NOMO-1 treated with DMSO at 0.1 percent for 48 hours (cell line): ENCODE measurements at regions not wholly inside any gene's neighbourhood (a gene's known extent, or its start where the extent isn't known, plus 50 kb on each side); places are given as distances from the start of the nearest gene placed in this dataset.

ENCODE experiments used
- DNase-seq: peaks from one replicate; lab custom pipeline; 2025; ENCODE audit not compliant: unreplicated experiment; lab: John Stamatoyannopoulos, UW

DNA sequence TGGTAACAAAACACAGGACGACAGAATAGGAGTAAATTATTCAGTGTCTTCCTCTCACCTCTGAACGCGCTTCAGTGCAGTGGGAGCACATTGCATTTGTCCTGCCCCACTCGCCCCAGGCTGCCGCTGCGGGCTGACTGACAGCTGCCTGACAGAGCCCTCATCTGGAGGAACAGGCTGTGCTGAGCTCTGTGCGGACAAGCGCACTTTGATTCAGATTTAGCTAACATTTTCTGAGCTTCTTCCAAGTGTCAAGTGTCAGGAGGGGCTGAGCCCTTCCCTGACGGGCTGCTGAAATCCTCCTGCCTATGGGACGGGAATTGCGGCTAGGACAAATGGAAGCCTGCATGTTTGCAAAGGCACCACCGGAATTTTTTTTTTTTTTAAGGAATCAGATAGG, 383.0 kb upstream of the CDH4 start:
- no peak for DNase-seq

DNA sequence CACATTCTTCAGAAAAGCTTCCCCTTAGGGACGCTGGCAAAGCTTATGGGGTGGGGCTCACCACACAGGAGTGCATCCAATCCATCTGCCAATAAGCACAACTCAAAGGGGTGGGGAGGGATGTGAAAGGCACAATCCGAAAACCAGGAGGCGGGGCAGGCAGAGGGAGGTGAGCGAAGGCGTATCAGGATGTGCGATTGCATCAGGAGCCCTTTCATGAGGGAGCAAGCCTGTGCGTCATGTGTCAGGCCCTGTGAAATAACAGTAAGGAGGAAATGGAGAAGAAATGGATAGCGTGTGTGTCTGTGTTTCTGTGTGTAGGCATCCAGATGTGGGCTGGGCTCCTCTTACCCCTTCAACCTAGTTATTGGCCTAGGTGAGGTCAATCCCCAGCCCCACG, 382.4 kb upstream of the CDH4 start:
- DNase-seq: no peak

DNA sequence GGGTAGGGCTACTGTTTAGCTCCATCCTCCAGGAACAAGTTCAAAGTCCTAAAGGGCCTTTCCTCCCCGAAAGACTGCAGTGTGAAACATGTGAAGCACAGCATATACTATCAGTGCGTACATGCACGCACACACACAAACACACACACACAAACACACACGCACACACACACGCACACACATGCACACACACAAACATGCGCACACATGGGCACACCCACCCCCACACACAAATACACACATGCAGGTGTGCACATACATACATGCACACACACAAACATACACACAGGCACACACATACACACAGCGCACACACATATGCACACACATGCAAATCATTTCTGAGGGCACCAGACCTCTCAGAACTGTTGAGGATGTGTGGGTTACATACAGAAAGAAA, 382.0 kb upstream of the CDH4 start:
- no peak for DNase-seq

DNA sequence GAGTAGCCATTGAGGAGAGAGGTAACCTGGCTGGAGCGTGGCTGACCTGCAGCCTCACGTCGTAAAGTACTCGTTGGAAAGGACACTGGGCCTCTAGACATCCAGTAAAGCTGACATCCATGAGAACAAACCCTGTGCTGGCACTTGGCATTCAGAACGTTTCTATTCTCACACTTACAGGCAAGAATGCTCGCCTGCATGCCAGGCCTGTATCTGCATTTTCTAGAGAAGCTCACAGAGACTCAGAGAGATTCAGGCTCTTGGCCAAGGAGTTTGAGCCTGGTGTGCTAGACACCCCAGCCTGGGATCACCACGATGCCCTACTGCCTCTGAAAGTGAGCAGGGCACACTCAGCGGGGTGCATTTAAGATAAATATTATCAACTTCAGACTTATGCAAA, 379.8 kb upstream of the CDH4 start:
- no peak for DNase-seq

DNA sequence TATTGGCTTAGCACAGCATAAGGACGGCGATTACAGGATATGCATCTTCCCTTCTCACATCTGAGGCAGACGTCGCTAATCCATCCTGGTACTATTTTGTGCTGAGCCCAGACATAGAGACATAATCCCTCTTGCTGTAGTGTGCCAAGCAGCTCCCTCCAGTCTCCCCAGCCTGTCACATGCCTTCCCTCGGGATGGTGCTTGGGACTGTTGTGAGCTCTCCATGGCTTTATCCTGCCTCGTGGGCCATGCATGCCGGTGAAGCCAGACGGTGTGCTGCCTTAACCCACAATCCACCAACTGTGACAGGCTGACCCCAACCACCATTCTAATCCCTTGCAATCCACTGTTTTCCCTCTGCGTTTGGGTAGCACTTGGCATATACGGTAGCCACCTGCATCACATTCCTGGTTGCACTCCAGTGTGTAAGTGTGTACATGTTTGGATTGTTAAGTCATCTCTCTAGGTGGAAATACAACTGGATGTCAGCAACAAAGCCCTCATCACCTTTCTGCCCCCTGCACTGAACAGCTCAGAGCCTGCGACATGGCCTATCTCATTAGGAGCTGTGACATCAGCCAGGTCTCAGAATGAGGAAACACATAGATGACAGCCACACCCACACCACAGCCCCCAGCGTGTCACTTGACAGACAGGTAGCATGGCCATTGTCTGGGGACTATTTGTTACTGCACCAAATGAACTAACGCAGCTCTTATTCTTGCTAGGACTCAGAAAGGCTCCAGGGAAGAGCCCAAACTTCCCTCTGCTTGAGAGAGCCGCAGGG, 374.8 kb upstream of the CDH4 start:
- no peak for DNase-seq

DNA sequence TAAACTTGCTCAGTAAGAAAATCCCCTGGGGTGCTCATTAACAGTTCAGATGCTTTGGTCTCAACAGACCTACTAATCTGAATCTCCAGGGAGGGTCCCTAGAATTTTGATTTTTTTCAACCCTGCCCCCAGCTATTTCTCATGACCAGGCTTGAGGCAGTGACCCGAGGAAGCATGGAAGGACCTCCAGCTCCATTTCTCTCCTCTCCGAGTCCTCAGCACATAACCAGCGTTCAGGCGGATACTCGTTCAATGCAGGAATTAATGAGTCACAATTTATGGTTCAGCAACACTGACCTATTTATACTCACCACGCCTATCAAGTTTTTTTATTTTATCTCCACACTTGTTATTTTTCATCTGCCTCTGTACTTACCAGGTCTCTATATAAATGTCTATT, 369.2 kb upstream of the CDH4 start:
- no peak for DNase-seq

DNA sequence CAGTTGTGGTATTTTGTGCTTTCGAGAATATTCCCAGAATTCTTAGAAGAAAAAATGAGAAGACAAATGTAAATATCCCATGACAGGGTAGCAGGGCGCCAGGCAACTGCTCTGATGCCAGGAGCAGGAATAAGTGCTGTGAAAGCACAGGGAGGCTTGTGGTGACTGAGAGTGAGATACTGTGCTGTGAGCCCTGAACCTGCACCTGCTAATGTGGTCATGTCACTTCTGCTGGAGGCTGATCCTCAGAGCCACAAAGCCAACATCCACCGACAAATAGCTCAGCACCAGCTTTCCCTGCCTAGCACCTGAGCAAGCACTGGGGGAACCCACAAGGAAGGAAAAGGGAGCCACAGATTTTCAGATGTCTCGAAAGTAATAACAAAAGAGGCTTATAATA, 368.6 kb upstream of the CDH4 start:
- DNase-seq: no peak

DNA sequence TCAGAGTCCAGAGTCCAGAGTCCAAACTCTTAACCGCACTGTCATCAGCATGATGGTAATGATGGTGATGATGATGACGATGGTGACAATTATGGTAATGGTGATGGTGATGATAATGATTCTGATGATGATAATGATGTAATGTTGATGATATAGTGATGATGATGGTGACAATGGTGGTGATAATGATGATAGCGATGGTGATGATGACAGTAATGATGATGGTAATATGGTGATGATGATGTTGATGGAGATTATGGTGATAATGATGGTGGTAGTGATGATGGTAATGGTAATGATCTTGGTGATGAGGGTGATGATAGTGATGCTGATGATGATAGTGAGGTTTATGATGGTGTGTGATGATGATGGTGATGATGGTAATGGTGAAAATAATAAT, 367.8 kb upstream of the CDH4 start:
- DNase-seq: no peak

DNA sequence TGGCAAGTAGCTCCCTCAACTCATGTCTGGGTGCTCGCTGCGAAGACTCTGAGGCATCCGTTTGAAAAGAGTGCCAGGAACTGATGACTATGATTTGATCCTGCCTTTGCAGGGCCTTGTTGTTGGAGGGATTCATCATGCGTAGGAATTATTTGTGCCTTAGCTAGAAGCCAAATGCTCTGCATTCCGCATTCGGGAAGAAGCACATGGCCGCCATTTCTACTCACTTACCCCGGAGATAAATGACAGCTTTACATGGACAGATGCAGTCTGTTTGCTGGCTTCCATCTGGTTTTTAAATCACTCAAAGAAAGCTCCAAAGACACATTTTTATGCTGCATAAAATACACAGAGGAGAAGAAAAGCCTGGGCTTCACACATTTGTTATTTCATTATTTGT, 363.3 kb upstream of the CDH4 start:
- DNase-seq: no peak

DNA sequence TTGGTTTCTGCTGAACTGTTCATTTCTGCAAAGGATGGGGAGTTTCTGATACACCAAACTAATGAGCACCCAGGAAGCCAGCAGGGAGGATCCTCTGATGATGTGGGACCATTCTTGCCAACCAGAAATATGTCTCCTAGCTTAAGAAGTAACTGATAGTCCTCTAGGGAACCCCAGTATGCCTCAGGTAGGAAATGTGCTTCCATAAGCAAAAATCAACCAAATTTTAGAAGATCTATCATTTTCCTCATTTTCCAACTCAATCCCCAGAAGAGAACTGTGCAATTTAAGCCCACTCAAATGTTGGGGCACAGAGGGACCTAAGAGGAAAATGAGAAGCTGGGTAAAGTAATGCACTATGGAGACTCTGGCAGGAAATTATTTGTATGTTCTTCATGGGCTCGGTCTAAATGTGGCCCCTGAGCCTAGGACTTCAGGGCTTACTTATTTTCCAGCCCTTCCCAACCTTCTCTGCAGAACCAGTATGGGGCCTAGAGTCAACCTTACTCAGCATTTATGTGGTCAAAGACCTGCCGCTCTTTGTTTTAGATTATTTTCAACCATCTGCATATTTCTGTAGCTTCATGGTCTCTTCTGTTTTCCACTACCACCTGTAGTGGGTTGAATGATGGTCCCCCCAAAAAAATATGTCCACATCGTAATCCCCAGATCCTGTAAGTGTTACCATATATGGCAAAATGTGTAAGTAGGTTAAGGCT, 359.8 kb upstream of the CDH4 start:
- DNase-seq: no peak

DNA sequence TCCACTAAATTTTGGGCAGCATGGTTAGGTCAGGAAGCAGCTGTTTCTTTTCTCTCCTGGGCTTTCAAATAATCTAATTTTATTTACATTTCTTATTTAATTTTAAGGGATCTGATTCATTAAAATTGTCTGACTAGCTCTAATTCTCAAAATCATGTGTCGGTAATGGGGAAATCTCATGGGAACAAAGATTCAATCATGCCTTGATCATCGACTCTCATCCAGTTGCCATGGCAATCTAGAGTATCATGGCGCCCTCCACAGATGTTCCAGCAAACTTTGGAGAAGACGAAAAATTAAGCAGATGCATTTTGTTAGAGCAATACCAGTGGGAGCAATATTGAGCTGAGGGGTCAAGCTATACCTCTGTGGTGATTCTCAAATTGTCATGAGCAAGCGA, 358.0 kb upstream of the CDH4 start:
- DNase-seq: no peak

DNA sequence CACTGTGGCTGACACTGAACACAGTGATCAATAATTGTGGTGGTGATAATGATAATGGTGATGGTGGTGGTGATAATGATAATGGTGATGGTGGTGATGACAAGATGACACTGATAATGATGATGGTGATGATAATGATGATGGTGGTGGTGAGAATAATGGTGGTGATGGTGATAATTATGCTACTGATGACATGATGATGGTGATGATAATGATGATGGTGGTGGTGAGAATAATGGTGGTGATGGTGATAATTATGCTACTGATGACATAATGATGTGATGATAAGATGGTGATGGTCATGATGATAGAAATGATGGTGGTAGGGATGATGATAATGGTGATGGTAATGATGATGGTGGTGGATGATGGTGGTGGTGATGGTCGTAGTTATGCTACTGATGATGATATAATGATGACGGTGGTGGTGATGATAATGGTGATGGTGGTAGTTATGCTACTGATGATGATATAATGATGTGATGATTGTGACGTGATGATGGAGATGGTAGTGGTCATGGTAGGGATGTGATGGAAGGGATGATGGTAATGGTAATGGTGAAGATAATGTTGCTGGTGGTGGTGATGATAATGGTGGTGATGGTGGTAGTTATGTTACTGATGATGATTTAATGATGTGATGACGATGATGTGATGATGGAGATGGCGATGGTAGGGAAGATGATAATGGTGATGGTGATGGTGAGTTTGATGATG, 356.5 kb upstream of the CDH4 start:
- no peak for DNase-seq

DNA sequence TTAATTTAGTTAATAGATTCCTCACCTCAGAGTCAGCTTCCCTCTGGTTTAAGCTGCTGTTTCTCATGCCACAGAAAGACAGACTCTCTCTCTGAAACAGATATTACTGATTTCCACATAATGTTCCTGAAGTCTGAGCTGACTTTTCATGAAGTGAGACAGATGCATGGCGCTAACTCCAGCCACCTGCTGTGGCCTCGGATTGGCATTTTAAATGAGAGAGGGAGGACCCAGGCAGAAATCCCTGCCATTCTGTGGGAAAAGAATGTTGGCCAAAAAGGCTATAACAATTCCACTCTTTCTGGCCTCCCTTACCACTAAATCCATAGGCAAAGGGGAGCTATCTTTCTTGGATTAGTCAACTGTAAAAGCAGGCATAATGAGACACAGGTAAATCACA, 354.1 kb upstream of the CDH4 start:
- no peak for DNase-seq

DNA sequence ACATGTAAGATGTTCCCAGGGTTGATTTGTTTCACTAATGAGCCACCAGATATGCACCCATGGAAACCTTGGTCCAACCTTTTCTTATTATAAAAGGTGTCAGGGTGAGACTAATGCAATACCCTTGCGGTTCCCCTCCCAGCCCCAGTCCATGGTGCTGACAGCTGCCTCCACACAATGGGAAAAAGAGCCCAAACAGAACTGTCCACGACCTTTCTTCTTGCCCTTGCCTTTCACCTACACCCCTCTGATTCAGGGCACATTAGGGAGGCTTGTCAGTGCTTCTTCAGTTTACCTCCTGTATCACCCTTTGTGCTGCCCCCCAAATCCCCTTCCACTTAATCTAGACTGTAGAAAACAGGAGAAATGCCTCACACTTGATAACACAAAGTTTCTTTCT, 352.7 kb upstream of the CDH4 start:
- no peak for DNase-seq

DNA sequence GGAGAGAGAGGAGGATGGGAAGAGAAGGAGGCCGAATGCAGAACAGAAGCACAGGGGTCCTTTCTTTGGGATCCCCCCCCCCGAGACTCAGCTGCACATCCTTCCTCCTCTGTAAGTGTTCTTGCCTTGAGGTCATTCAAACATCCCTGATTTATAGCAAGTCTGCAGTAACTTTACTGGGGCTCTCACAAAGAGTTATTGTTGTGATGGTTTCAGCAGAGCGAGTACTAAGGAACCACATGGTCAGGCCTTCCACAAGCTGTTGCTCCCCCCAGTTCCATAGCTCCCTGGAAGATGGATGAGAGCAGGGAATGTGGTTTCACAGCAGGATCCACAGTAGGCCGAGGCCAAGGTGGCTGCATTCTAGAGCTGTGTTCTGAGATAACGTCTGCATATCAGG, 351.4 kb upstream of the CDH4 start:
- DNase-seq: no peak

DNA sequence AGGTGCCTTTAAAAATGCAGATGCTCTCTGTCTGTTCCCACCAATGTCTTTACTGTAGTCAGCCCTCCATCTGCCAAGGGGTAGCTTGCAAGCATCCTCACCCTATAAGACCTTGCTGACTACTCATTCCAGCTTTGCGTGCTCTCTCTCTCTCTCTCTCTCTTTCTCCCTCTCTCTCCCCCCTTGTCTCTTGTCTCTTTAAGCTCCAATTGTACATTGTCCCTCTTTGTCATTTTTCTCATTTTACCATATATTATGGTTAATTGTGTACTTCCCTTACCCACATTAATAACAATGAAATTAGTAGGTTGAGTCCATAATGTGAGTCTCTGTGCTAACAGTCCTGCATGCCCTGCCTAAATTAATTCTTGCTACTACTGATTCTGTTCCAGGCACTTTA, 350.2 kb upstream of the CDH4 start:
- DNase-seq: no peak

DNA sequence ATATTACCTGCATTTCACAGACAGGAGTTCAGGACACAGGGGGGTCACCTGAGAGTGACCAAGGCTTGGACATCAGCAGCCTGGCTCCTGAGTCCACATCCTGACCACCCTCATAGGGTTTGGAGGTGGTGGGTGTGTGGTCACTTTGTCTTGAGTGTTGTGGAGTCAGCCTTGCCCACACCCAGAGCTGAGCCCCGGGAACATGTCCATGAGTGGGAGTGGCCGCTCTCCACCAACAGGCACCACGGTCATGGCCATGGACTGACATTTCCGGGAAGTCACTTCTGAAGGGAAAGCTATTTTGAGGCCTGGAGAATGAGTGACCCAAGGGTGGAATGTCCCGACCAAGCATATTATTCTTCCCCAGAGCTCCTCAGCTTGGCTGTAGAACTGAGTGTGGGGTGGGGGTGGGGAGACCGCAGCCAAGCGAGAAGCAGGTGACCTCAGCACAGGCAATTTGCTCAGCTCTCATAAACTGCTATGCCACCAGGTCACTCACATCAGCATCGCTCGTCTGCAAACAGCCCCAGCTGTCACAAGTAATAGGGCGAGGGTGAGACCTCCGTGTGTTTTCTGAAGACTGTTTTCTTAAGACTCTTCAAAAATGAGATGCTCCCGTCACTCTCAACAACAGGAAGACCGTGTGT, 348.6 kb upstream of the CDH4 start:
- no peak for DNase-seq

DNA sequence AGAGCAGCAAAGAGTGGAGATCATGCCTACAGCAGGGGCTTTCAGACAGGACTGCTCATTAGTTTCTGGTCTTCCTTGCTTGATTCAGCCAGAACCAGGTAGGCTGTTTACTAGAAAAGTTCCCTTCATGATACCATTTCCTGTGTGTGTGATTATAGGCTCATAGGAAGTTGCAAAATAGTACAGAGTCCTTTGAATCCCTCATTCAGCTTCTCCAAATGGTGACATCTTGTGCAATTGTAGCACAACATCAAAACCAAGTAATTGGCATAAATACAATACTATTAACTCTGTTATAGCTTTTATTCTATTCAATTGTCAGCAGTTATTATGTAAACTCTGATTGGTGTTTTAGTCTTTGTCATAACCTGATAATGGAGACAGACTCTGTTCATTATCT, 347.3 kb upstream of the CDH4 start:
- DNase-seq: peak; percentile 32

DNA sequence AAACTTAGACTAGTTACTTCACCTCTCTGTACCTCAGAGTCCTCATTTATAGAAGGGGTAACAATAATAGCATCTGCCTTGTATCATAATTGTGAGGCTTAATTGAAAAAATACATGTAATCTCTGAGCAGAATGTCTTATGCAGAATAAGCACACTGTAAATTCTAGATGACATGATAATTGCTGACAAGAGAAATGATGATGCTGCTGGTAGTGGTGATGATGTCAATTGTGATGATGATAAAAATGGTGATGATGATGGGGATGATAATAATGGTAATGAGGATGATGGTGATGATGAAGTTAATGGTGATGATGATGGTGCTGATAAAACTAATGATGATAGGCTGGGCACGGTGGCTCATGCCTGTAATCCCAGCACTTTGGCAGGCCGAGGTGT, 346.1 kb upstream of the CDH4 start:
- no peak for DNase-seq

DNA sequence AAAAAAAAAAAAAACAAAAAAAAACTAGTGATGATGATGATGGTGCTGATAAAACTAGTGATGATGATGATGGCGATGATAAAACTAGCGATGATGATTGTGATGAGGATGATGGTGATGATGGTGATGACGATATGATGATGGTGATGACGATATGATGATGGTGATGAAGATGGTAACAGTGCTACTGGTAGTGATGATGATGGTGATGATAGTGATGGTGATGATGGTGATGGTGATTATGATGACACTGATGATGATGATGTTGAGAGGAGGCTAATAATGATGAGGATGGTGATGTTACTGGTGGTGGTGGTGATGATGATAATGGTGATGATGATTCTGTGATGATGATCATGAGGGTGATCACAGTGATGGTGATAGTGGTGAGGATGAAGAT, 345.5 kb upstream of the CDH4 start:
- no peak for DNase-seq

DNA sequence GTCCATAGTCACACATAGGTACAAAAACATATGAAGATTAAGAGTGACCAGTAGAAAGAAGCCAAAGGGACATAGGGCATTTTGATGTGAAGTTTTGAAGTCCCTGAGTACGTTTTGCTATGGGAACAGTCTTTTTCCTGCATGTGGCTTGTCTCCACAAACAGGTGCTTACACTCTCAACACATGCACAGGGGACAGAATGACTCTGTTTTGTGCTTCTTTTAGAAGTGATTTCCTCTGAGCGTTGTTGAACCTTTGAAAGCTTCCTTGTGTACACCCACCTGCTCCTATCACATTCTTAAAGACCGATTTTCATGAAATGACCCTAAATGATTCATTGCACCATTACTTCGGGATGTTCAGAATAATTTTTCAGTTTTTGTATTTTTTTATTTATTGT, 338.8 kb upstream of the CDH4 start:
- DNase-seq: no peak
